GM19467 (cell line): ENCODE measurements at regions not wholly inside any gene's neighbourhood (a gene's known extent, or its start where the extent isn't known, plus 50 kb on each side); places are given as distances from the start of the nearest gene placed in this dataset.
"Not testable (repeated sequence)": the region's sequence is repeated elsewhere in the genome, so short reads cannot be mapped to it uniquely, and the experiment has no call there.

Experiments
- ATAC-seq: cut with Tn5 transposase; IDR thresholded peaks from one replicate; pipeline ENCODE4 v1.9.1; 2021; ENCODE audit warnings: mild to moderate bottlenecking, moderate library complexity; ENCODE audit not compliant: unreplicated experiment

GRCh38 chr22:49660321-49660720 is 167.4 kb downstream of the BRD1 start:
- no peak for ATAC-seq

GRCh38 chr22:49659924-49660315 is 167.8 kb downstream of the BRD1 start:
- ATAC-seq: no peak

GRCh38 chr22:49659281-49659923 is 168.3 kb downstream of the BRD1 start:
- ATAC-seq: no peak

GRCh38 chr22:49658902-49659280 is 168.8 kb downstream of the BRD1 start:
- ATAC-seq: no peak

GRCh38 chr22:49657974-49658590 is 169.6 kb downstream of the BRD1 start:
- ATAC-seq: no peak

- no peak for ATAC-seq
Measured at GRCh38 chr22:49657275-49657973, 170.2 kb downstream of the BRD1 start.

GRCh38 chr22:49656883-49657274 is 170.8 kb downstream of the BRD1 start:
- ATAC-seq: not testable (repeated sequence)

- ATAC-seq: no peak
Measured at GRCh38 chr22:49656291-49656851, 171.3 kb downstream of the BRD1 start.

- no peak for ATAC-seq
Measured at GRCh38 chr22:49655168-49655812, 172.4 kb downstream of the BRD1 start.

- ATAC-seq: no peak
Measured at GRCh38 chr22:49650336-49651241, 177.1 kb downstream of the BRD1 start.

- no peak for ATAC-seq
Measured at GRCh38 chr22:49649166-49650068, 178.3 kb downstream of the BRD1 start.

- ATAC-seq: no peak
Measured at GRCh38 chr22:49648053-49648452, 179.6 kb downstream of the BRD1 start.

GRCh38 chr22:49647627-49648026 is 180.0 kb downstream of the BRD1 start:
- ATAC-seq: no peak

- ATAC-seq: no peak
Measured at GRCh38 chr22:49646876-49647275, 180.8 kb downstream of the BRD1 start.

- ATAC-seq: no peak
Measured at GRCh38 chr22:49645791-49646550, 181.7 kb downstream of the BRD1 start.

- ATAC-seq: no peak
Measured at GRCh38 chr22:49645257-49645656, 182.4 kb downstream of the BRD1 start.

- ATAC-seq: no peak
Measured at GRCh38 chr22:49643998-49644397, 183.7 kb downstream of the BRD1 start.

GRCh38 chr22:49643466-49643865 is 184.2 kb downstream of the BRD1 start:
- ATAC-seq: no peak

GRCh38 chr22:49642741-49643140 is 184.9 kb downstream of the BRD1 start:
- no peak for ATAC-seq
